GM19238 (cell line): ENCODE measurements at regions not wholly inside any gene's neighbourhood (a gene's known extent, or its start where the extent isn't known, plus 50 kb on each side); places are given as distances from the start of the nearest gene placed in this dataset.

ENCODE experiments used
- DNase-seq: peaks from one replicate; pipeline ENCODE4 v3.0.0; 2011; ENCODE audit warnings: low spot score; ENCODE audit not compliant: insufficient read length

DNA sequence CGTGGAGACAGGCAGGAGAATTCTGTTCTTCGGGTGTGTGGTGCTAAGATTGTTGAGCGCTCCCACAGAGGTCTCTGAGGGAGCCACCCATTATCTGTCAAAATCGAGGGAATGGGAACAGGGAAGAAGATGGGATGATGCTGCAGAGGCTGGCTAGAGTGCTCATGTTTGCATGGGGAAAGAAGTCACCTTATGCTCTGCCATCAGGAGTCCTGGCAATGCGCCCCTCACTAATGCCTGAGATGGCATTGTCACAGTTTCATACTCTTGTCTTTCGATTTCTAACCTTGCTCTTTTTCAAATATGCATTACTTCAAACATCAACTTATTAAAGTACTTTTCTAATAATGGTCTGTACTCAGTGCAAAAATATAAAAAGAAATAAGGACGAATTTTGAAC is 463.3 kb upstream of the CELF4 start:
- DNase-seq = no peak

GRCh38 chr18:38025433-38026038 is 459.9 kb upstream of the CELF4 start:
- DNase-seq = no peak

DNA sequence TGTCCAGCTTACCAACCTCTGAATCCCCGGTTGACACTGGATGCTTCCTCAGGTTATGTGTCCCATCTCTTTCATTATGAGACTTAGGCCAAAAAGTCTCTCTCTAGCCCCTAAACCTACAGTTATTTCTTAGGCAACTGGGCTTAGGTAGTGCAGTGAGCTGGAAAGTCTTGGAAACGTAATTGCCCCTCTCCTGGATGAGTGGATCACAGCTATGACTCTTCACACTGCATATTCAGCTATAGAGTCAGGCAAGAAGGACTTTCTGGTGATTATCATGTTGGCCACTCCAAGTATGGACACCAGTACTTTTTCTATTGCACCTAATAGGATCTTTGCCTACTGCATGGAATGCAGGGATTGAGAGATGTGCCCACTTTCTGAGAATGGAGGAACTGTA is 458.3 kb upstream of the CELF4 start:
- DNase-seq = no peak

DNA sequence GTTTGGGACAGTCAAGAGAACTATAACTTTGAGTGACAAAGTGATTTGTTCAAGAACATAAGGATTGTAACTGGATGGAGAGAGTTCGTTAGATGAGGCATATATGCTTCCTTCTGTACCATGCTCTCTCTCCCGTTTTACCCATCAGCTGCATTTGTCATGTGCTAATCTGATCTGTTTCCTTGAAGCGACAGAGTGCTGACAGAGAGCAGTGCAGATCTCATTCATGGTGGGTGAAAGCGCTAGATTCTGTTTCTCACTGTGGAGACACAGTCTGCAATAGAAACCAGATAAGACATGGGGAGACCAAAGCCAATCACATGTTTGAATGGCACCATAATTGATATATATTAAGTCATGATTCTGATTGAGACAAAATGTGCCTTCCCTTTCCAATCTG is 456.6 kb upstream of the CELF4 start:
- no peak for DNase-seq

- DNase-seq = no peak
Measured at GRCh38 chr18:38019292-38019691, 453.7 kb upstream of the CELF4 start.

GRCh38 chr18:38010971-38011857 is 445.6 kb upstream of the CELF4 start:
- DNase-seq = no peak

DNA sequence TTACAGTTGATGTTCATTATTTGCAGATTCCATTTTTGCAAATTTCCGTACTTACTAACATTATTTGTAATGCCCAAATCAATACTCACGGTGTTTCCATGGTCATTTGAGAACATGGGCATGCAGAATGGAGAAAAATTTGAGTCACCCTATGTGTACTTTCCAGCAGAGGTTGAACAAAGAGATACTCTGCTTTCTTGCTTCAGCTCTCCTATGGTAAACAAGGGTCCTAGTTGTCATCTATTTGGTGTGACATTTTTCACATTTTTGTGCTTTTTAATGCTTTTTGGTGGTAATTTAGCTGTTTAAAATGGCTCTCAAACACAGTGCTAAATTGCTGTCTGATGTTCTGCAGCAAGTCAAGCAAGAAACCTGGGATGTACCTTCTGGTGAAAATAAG is 444.4 kb upstream of the CELF4 start:
- DNase-seq = no peak

DNA sequence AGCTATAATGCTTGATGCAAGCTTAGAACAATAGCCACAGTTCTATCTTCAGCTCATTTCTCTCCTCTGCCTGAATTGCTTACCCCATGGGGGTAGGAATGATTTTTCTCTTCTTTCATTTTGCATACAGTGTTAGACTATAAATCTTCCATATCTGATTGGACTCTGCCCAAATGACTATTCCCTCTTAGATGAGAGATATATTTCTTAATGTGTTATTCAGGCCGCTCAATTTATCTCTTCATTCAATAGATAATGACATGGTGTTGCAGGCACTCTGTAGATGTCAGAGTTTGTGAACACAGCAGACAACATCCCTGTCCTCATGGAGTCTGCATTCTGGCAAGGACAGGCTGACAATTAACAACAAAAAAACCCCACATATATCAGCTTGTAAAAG is 443.7 kb upstream of the CELF4 start:
- no peak for DNase-seq

- DNase-seq = no peak
Measured at GRCh38 chr18:38007676-38008330, 442.2 kb upstream of the CELF4 start.

GRCh38 chr18:38007026-38007425 is 441.4 kb upstream of the CELF4 start:
- DNase-seq = no peak

- DNase-seq = no peak
Measured at GRCh38 chr18:38006541-38006940, 440.9 kb upstream of the CELF4 start.

DNA sequence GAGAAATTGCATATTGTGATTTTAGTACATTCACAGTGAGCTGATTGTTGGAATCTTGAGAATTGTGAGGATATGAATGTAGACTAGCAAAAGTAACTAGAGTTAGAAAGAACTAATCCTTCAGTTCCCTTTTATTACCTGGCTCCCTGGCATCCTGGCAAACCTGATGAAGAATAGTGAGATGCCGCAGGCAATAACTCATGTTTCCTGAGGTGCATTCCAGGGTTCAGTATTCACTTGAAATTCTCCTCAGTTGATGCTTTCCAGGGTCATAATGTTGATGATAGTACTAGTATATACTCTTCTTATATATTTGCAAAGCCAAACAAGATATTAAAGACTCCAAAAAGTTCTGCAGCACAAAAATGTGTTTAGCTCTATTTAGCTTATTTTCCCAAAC is 432.1 kb upstream of the CELF4 start:
- no peak for DNase-seq

DNA sequence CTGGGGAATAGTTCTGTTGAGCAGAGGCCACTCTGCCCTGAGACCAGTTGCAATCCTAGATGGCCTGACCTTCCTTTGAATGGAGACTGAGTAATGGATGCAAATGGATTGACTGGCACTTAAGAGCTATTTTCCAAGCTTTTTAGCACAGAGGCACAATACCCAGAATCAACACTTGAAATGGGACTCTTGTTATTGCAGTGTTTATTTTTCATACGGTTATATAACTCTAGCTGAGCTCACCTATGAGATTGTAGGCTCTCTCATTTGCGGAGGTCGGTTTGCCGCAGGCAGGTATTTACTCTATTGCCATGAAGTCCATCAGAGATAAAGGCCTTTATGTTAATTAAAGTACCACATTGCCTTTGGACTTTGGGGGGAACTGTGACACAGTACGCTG is 422.3 kb upstream of the CELF4 start:
- no peak for DNase-seq

GRCh38 chr18:37986665-37987064 is 421.1 kb upstream of the CELF4 start:
- DNase-seq = no peak

GRCh38 chr18:37985126-37985525 is 419.5 kb upstream of the CELF4 start:
- DNase-seq = no peak

GRCh38 chr18:37980556-37980955 is 415.0 kb upstream of the CELF4 start:
- DNase-seq = no peak

GRCh38 chr18:37975446-37975845 is 409.8 kb upstream of the CELF4 start:
- no peak for DNase-seq

DNA sequence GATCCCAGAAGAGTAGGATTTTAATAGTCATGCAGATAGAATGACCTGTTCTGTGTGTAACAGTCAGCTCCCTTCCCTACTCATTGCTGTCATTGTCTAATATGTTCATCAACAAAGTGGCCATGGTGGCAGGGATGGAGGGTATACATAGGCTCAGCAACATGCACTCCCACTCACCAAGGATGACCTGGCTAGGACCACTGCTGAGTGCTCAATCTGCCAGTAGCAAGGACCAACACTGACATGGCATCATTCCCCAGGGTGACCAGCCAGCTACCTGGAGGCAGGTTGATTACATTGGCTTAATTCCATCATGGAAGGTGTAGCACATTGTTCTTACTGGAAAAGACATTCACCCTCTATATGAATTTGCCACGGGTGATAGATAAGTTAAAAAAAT is 401.7 kb upstream of the CELF4 start:
- no peak for DNase-seq

DNA sequence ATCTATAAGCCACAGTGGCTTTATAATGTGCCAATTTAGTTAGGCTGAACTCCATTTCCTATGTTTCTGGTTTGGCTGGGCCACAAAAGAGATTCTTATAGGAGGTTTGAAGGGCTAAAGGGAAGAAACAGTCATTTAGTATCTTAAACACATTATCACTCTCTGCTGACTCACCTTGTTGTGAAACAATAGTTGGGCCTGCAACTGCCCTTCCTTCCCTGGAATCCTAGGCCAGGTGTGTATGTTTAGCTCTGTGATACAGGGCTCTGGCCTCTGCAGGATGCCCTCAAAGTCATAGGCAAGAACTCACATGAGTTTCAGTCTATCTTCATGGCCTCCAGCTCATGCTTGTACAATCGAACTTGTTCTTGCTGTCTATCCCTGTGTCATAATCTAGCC is 400.0 kb upstream of the CELF4 start:
- no peak for DNase-seq

DNA sequence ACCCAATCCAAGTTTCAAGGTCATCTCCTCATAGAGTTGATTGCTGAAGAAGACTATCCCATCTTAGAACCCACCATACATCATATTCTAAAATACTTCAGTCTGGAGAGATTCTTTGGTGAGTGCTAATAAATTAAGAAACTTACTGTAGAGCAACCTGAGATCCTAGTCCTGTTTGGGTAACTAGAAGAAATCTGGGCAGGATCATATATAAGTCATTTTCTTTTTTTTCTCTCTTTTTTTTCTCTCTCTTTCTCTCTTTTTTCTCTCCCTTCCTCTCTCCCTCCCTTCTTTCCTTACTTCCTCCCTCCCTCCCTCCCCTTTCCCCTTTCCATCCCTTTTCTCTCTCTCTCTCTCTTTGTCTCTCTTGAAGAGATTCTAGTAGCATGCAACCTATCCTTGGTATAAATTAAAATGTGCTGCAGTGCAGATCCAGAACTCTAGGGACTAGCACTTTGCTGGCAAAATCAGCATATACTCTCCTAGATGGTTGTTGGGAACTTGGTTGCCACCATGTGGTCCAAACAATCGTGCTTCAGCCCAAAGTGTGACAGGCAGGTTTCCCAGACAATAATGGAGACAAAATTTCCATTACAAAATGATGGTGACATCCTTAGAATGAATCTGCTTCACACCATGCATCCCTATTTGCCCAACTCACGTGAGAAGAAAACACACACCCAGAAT is 399.4 kb upstream of the CELF4 start:
- DNase-seq = no peak

GRCh38 chr18:37963837-37964236 is 398.2 kb upstream of the CELF4 start:
- DNase-seq = no peak
